GM23338 (cell line): ENCODE measurements at regions not wholly inside any gene's neighbourhood (a gene's known extent, or its start where the extent isn't known, plus 50 kb on each side); places are given as distances from the start of the nearest gene placed in this dataset.

Experiments used
- ATAC-seq: fragments of 200-7000 bp; cut with Tn5 transposase; 3 replicates; pipeline ENCODE4 v1.9.1; 2020
- DNase-seq: peaks from one replicate; pipeline ENCODE4 v3.0.0-alpha.2; 2015; ENCODE audit warnings: low spot score
- H2AFZ ChIP-seq: fragments of 200-600 bp; sonication (generic); 2 replicates; pipeline ENCODE4 v1.8.0; 2016; ENCODE audit warnings: antibody characterized with exemption, mild to moderate bottlenecking, moderate library complexity
- H3F3A ChIP-seq: fragments of 200-600 bp; sonication (generic); replicated peaks from 2 replicates; pipeline ENCODE4 v1.8.0; 2017; ENCODE audit warnings: antibody characterized with exemption, mixed run types, low read depth
- H3K27ac ChIP-seq: fragments of 200-600 bp; sonication (generic); 2 replicates; pipeline ENCODE4 v1.6.1; 2016; ENCODE audit warnings: low read depth
- H3K27me3 ChIP-seq: fragments of 200-600 bp; sonication (generic); 2 replicates; pipeline ENCODE4 v1.8.0; 2016; ENCODE audit warnings: mild to moderate bottlenecking, mixed run types, moderate library complexity; ENCODE audit not compliant: insufficient read depth
- H3K36me3 ChIP-seq: fragments of 200-600 bp; sonication (generic); 2 replicates; pipeline ENCODE4 v1.8.0; 2016; ENCODE audit warnings: mild to moderate bottlenecking; ENCODE audit not compliant: insufficient read depth
- H3K4me1 ChIP-seq: fragments of 200-600 bp; sonication (generic); 2 replicates; pipeline ENCODE4 v1.8.0; 2016; ENCODE audit warnings: mild to moderate bottlenecking, moderate library complexity; ENCODE audit not compliant: insufficient read depth
- H3K4me2 ChIP-seq: fragments of 200-600 bp; sonication (generic); 2 replicates; pipeline ENCODE4 v1.7.1; 2017; ENCODE audit warnings: mixed run types
- H3K4me3 ChIP-seq: fragments of 200-600 bp; sonication (generic); 2 replicates; pipeline ENCODE4 v1.6.1; 2016; ENCODE audit warnings: mixed run types
- H3K79me2 ChIP-seq: fragments of 200-600 bp; sonication (generic); replicated peaks from 2 replicates; pipeline ENCODE4 v1.8.0; 2017; ENCODE audit warnings: mild to moderate bottlenecking; ENCODE audit not compliant: insufficient read depth
- H3K9me2 ChIP-seq: fragments of 200-600 bp; sonication (generic); 2 replicates; pipeline ENCODE4 v1.8.0; 2017; ENCODE audit not compliant: insufficient read depth
- H4K20me1 ChIP-seq: fragments of 200-600 bp; sonication (generic); replicated peaks from 2 replicates; pipeline ENCODE4 v1.8.0; 2017; ENCODE audit warnings: mild to moderate bottlenecking; ENCODE audit not compliant: insufficient read depth
- H3K27ac Mint-ChIP-seq: 2 replicates; pipeline ENCODE4 v1.8.0; 2020; ENCODE audit warnings: inconsistent platforms, mild to moderate bottlenecking, moderate library complexity, mixed read lengths
- H3K27me3 Mint-ChIP-seq: 3 replicates; pipeline ENCODE4 v1.8.0; 2022; ENCODE audit warnings: low read depth, mild to moderate bottlenecking, moderate library complexity, mixed read lengths, inconsistent platforms; ENCODE audit not compliant: insufficient read depth, poor library complexity
- H3K36me3 Mint-ChIP-seq: 3 replicates; pipeline ENCODE4 v1.8.0; 2021; ENCODE audit warnings: low read depth, mild to moderate bottlenecking, inconsistent platforms, moderate library complexity, mixed read lengths
- H3K4me1 Mint-ChIP-seq: 3 replicates; pipeline ENCODE4 v1.8.0; 2020; ENCODE audit warnings: mild to moderate bottlenecking, inconsistent platforms, mixed read lengths
- H3K4me3 Mint-ChIP-seq: 3 replicates; pipeline ENCODE4 v1.8.0; 2021; ENCODE audit warnings: moderate library complexity, mild to moderate bottlenecking, inconsistent platforms, mixed read lengths
- H3K9me3 Mint-ChIP-seq: 3 replicates; pipeline ENCODE4 v1.8.0; 2020; ENCODE audit warnings: moderate library complexity, mild to moderate bottlenecking, inconsistent platforms, mixed read lengths
- CREB1 ChIP-seq: fragments of 250-450 bp; sonication (Bioruptor Pico); IDR thresholded peaks from 2 replicates; pipeline ENCODE4 v1.5.0; 2020; ENCODE audit warnings: low read depth, mild to moderate bottlenecking, moderate library complexity
- EZH2 ChIP-seq: fragments of 200-600 bp; sonication (generic); IDR thresholded peaks from one replicate; pipeline ENCODE4 v1.8.0; 2017; ENCODE audit warnings: antibody characterized with exemption, mild to moderate bottlenecking, low read depth; ENCODE audit not compliant: unreplicated experiment
- EZH2phosphoT487 ChIP-seq: fragments of 200-600 bp; sonication (generic); IDR thresholded peaks from one replicate; pipeline ENCODE4 v1.8.1; 2018; ENCODE audit warnings: antibody characterized with exemption; ENCODE audit not compliant: unreplicated experiment
- JUNB ChIP-seq: IDR thresholded peaks from one replicate; pipeline ENCODE4 v1.6.1; 2016; ENCODE audit warnings: antibody characterized with exemption; ENCODE audit not compliant: unreplicated experiment
- NANOG ChIP-seq: IDR thresholded peaks from 2 replicates; pipeline ENCODE4 v1.6.1; 2016; ENCODE audit warnings: antibody characterized with exemption, borderline replicate concordance
- STAT1 ChIP-seq: IDR thresholded peaks from one replicate; pipeline ENCODE4 v1.6.1; 2016; ENCODE audit warnings: antibody characterized with exemption; ENCODE audit not compliant: unreplicated experiment
- ZNF114 ChIP-seq: fragments of 250-450 bp; sonication (Bioruptor Pico); IDR thresholded peaks from 2 replicates; pipeline ENCODE4 v1.5.0; 2020; ENCODE audit warnings: mild to moderate bottlenecking, moderate library complexity
- ZNF331 ChIP-seq: fragments of 250-450 bp; sonication (Bioruptor Pico); IDR thresholded peaks from 2 replicates; pipeline ENCODE4 v1.5.0; 2020; ENCODE audit warnings: low read depth, mild to moderate bottlenecking, moderate library complexity
- TF ChIP-seq, protein P1 (sequence below): IDR thresholded peaks from one replicate; pipeline ENCODE4 v1.6.1; 2018; ENCODE audit warnings: antibody characterized with exemption; ENCODE audit not compliant: unreplicated experiment
- TF ChIP-seq, protein P2 (sequence below), 2 experiments: fragments of 200-600 bp in 1 of 2; sonication (generic) in 1 of 2; conservative IDR thresholded peaks; 2 replicates each; pipeline versions ENCODE4 v1.5.1 to v1.6.1; 2016 to 2017; ENCODE audit warnings: antibody characterized with exemption in 2 of 2, low read depth in 2 of 2, mild to moderate bottlenecking in 2 of 2, moderate library complexity in 1 of 2

DNA sequence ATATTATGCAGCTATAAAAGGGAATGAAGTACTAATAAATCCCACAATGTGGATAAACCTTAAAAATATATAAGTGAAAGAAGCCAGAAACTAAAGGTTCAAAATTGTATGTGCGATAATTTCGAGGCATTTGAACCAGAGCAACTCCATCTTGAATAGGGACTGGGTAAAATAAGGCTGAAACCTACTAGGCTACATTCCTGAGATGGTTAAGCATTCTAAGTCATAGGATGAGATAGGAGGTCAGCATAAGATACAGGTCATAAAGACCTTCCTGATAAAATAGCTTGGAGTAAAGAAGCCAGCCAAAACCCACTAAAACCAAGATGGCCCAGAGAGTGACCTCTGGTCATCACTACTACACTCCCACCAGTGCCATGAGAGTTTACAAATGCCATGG lies 103.1 kb downstream of the SLC16A1 start (continued):
- TF ChIP-seq, protein P1, sequence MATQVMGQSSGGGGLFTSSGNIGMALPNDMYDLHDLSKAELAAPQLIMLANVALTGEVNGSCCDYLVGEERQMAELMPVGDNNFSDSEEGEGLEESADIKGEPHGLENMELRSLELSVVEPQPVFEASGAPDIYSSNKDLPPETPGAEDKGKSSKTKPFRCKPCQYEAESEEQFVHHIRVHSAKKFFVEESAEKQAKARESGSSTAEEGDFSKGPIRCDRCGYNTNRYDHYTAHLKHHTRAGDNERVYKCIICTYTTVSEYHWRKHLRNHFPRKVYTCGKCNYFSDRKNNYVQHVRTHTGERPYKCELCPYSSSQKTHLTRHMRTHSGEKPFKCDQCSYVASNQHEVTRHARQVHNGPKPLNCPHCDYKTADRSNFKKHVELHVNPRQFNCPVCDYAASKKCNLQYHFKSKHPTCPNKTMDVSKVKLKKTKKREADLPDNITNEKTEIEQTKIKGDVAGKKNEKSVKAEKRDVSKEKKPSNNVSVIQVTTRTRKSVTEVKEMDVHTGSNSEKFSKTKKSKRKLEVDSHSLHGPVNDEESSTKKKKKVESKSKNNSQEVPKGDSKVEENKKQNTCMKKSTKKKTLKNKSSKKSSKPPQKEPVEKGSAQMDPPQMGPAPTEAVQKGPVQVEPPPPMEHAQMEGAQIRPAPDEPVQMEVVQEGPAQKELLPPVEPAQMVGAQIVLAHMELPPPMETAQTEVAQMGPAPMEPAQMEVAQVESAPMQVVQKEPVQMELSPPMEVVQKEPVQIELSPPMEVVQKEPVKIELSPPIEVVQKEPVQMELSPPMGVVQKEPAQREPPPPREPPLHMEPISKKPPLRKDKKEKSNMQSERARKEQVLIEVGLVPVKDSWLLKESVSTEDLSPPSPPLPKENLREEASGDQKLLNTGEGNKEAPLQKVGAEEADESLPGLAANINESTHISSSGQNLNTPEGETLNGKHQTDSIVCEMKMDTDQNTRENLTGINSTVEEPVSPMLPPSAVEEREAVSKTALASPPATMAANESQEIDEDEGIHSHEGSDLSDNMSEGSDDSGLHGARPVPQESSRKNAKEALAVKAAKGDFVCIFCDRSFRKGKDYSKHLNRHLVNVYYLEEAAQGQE, result no peak

DNA sequence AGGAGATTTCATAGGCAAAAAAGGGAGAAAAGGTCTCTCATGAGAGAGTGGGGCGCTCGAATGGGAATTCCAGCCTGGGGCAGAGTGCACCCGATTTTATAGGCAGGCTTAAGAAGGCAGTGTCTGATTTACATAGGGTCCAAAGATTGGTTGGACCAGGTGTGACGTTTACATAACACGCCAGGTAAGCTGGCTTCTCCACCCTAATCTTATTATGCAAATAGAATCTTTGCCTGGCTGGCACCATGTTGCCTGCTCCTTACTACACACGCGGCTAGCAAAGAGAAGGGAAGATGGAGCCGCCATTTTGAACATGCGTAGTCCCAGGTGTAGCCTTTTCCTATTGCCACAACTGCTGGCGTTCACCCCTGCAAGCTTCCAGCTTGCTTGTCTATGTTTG lies 103.7 kb downstream of the SLC16A1 start:
- Histone ChIP-seq H3K27me3 (no peaks in the 10 kb centered on the region; the same call in 1 of the 2 replicates), H3K27ac (no peak overlapping the region), H3K9me2 (peaks cover 21% of the 10 kb centered on the region), H3K79me2 (peaks cover 18% of the 10 kb centered on the region), H3F3A (peaks cover 23% of the 10 kb centered on the region), H3K4me3 (no peak overlapping the region), H4K20me1 (no peaks in the 10 kb centered on the region), H2AFZ (no peak overlapping the region), H3K4me2 (peak overlapping the region; percentile 76; the same call in 1 of the 2 replicates), H3K36me3 (no peaks in the 10 kb centered on the region; the same call in 1 of the 2 replicates), H3K4me1 (peaks cover 36% of the 10 kb centered on the region)
- Mint-ChIP-seq H3K27me3 (peaks cover 27% of the 10 kb centered on the region), H3K4me1 (peaks cover 23% of the 10 kb centered on the region), H3K27ac (no peak overlapping the region), H3K36me3 (peaks cover 10% of the 10 kb centered on the region; the same call in 2 of the 3 replicates), H3K9me3 (no peaks in the 10 kb centered on the region; the same call in 2 of the 3 replicates), H3K4me3 (no peak overlapping the region)
- no peak for DNase-seq
- ATAC-seq, result no peak
- TF ChIP-seq STAT1 (no peak), ZNF331 (CRISPR knock-in tag) (no peak), ZNF114 (CRISPR knock-in tag) (no peak), EZH2phosphoT487 (no peak), CREB1 (CRISPR knock-in tag) (no peak), JUNB (no peak), NANOG (no peak), EZH2 (no peak)
- TF ChIP-seq, protein P1, result no peak
- TF ChIP-seq, protein P2, sequence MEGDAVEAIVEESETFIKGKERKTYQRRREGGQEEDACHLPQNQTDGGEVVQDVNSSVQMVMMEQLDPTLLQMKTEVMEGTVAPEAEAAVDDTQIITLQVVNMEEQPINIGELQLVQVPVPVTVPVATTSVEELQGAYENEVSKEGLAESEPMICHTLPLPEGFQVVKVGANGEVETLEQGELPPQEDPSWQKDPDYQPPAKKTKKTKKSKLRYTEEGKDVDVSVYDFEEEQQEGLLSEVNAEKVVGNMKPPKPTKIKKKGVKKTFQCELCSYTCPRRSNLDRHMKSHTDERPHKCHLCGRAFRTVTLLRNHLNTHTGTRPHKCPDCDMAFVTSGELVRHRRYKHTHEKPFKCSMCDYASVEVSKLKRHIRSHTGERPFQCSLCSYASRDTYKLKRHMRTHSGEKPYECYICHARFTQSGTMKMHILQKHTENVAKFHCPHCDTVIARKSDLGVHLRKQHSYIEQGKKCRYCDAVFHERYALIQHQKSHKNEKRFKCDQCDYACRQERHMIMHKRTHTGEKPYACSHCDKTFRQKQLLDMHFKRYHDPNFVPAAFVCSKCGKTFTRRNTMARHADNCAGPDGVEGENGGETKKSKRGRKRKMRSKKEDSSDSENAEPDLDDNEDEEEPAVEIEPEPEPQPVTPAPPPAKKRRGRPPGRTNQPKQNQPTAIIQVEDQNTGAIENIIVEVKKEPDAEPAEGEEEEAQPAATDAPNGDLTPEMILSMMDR (conservative IDR thresholded peaks at IDR 0.05; ENCODE audit: low read depth in 2 of 2), result no peak
